ENCODE measurements at regions not wholly inside any gene's neighbourhood (a gene's known extent, or its start where the extent isn't known, plus 50 kb on each side); places are given as distances from the start of the nearest gene placed in this dataset.

- intact Hi-C loops (cut with DNase I), result no loop called here
- no peak for DNase-seq (ENCODE audit: low spot score)
These were observed 767.2 kb downstream of the VRK1 start for GRCh38 chr14:97564334-97564733.

- intact Hi-C loops (cut with DNase I), result no loop called here
- DNase-seq (ENCODE audit: low spot score), result no peak
These were observed 774.0 kb downstream of the VRK1 start for GRCh38 chr14:97571201-97571600.

- intact Hi-C loops (cut with DNase I), result no loop called here
- DNase-seq (ENCODE audit: low spot score), result no peak
These were observed 774.8 kb downstream of the VRK1 start for GRCh38 chr14:97571866-97572555.

GRCh38 chr14:97572583-97573458 lies 775.6 kb downstream of the VRK1 start:
- intact Hi-C loops (cut with DNase I), result no loop called here
- no peak for DNase-seq (ENCODE audit: low spot score)

GRCh38 chr14:97575677-97576076 lies 778.5 kb downstream of the VRK1 start:
- intact Hi-C loops (cut with DNase I), result no loop called here
- no peak for DNase-seq (ENCODE audit: low spot score)

- intact Hi-C loops (cut with DNase I), result no loop called here
- DNase-seq (ENCODE audit: low spot score), result no peak
These were observed 781.9 kb downstream of the VRK1 start for GRCh38 chr14:97578982-97579548.

GRCh38 chr14:97581016-97581415 lies 783.8 kb downstream of the VRK1 start:
- intact Hi-C loops (cut with DNase I), result no loop called here
- DNase-seq (ENCODE audit: low spot score), result no peak

GRCh38 chr14:97582022-97582421 lies 784.8 kb downstream of the VRK1 start:
- intact Hi-C loops (cut with DNase I), result no loop called here
- no peak for DNase-seq (ENCODE audit: low spot score)

GRCh38 chr14:97584528-97584927 lies 787.3 kb downstream of the VRK1 start:
- intact Hi-C loops (cut with DNase I), result no loop called here
- DNase-seq (ENCODE audit: low spot score), result no peak

- intact Hi-C loops (cut with DNase I), result no loop called here
- DNase-seq (ENCODE audit: low spot score), result no peak
These were observed 795.3 kb downstream of the VRK1 start for GRCh38 chr14:97592341-97592980.

- DNase-seq (ENCODE audit: low spot score), result no peak
- intact Hi-C loops (cut with DNase I), result no loop called here
These were observed 797.1 kb downstream of the VRK1 start for GRCh38 chr14:97594306-97594705.

GRCh38 chr14:97602438-97603117 lies 805.4 kb downstream of the VRK1 start:
- intact Hi-C loops (cut with DNase I), result no loop called here
- DNase-seq (ENCODE audit: low spot score), result no peak

GRCh38 chr14:97603201-97603600 lies 806.0 kb downstream of the VRK1 start:
- no peak for DNase-seq (ENCODE audit: low spot score)
- intact Hi-C loops (cut with DNase I), result no loop called here

- intact Hi-C loops (cut with DNase I), result no loop called here
- no peak for DNase-seq (ENCODE audit: low spot score)
These were observed 807.5 kb downstream of the VRK1 start for GRCh38 chr14:97604731-97605130.

GRCh38 chr14:97618401-97618800 lies 821.2 kb downstream of the VRK1 start:
- intact Hi-C loops (cut with DNase I), result no loop called here
- no peak for DNase-seq (ENCODE audit: low spot score)

- intact Hi-C loops (cut with DNase I), result no loop called here
- DNase-seq (ENCODE audit: low spot score), result no peak
These were observed 821.9 kb downstream of the VRK1 start for GRCh38 chr14:97618917-97619690.

GRCh38 chr14:97620066-97620465 lies 822.9 kb downstream of the VRK1 start:
- DNase-seq (ENCODE audit: low spot score), result no peak
- intact Hi-C loops (cut with DNase I), result no loop called here

- no peak for DNase-seq (ENCODE audit: low spot score)
- intact Hi-C loops (cut with DNase I), result no loop called here
These were observed 827.8 kb downstream of the VRK1 start for GRCh38 chr14:97624985-97625384.

- intact Hi-C loops (cut with DNase I), result no loop called here
- DNase-seq (ENCODE audit: low spot score), result no peak
These were observed 828.3 kb downstream of the VRK1 start for GRCh38 chr14:97625477-97625876.
